Panc1 (cell line): ENCODE measurements at regions not wholly inside any gene's neighbourhood (a gene's known extent, or its start where the extent isn't known, plus 50 kb on each side); places are given as distances from the start of the nearest gene placed in this dataset.
"Not testable (repeated sequence)": the region's sequence is repeated elsewhere in the genome, so short reads cannot be mapped to it uniquely, and the experiment has no call there.

Experiments used
- POLR2AphosphoS5 ChIP-seq: IDR thresholded peaks from 2 replicates; pipeline ENCODE4 v1.6.1; 2012; ENCODE audit warnings: mild to moderate bottlenecking, low read depth, low read length, moderate library complexity
- SIN3A ChIP-seq: IDR thresholded peaks from 2 replicates; pipeline ENCODE4 v1.6.1; 2012; ENCODE audit warnings: low read depth, mild to moderate bottlenecking, low read length, moderate library complexity, borderline replicate concordance; ENCODE audit not compliant: insufficient read depth
- TF ChIP-seq, protein P1 (sequence below): fragments of 450-650 bp; IDR thresholded peaks from 2 replicates; pipeline ENCODE4 v1.5.1; 2017; ENCODE audit warnings: mild to moderate bottlenecking

DNA sequence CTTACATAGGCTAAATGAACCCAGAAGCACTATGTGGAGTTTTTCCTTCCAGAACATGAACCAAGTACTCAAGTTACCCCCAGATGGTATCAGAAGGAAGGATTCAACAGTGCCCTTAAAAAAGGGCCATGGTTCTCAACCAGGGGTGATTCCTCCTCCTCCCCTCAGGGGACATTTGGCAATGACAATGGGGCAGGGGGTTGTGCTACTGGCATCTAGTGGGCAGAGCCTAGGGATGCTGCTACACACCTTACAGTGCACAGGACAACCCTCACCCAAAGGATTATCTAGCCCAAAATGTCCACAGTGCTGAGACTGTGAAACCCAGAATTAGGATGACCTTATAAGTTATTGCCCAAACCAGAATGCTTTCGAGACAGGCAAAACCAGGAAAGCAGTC, 104.1 kb downstream of the NPIPA5 start:
- not testable (repeated sequence) for TF ChIP-seq POLR2AphosphoS5, SIN3A
- TF ChIP-seq, protein P1, sequence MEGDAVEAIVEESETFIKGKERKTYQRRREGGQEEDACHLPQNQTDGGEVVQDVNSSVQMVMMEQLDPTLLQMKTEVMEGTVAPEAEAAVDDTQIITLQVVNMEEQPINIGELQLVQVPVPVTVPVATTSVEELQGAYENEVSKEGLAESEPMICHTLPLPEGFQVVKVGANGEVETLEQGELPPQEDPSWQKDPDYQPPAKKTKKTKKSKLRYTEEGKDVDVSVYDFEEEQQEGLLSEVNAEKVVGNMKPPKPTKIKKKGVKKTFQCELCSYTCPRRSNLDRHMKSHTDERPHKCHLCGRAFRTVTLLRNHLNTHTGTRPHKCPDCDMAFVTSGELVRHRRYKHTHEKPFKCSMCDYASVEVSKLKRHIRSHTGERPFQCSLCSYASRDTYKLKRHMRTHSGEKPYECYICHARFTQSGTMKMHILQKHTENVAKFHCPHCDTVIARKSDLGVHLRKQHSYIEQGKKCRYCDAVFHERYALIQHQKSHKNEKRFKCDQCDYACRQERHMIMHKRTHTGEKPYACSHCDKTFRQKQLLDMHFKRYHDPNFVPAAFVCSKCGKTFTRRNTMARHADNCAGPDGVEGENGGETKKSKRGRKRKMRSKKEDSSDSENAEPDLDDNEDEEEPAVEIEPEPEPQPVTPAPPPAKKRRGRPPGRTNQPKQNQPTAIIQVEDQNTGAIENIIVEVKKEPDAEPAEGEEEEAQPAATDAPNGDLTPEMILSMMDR, result not testable (repeated sequence)
